RWPE2 (cell line): ENCODE measurements at regions not wholly inside any gene's neighbourhood (a gene's known extent, or its start where the extent isn't known, plus 50 kb on each side); places are given as distances from the start of the nearest gene placed in this dataset.

Experiments used
- ATAC-seq: fragments of 200-7000 bp; cut with Tn5 transposase; 3 replicates; pipeline ENCODE4 v1.9.1; 2021; ENCODE audit warnings: low read depth
- DNase-seq: peaks from one replicate; pipeline ENCODE4 v3.0.0-alpha.2; 2020; ENCODE audit warnings: low spot score
- H3K27ac ChIP-seq: fragments of 450-650 bp; 2 replicates; pipeline ENCODE4 v1.5.1; 2017; ENCODE audit warnings: mild to moderate bottlenecking; ENCODE audit not compliant: poor library complexity, severe bottlenecking
- H3K27me3 ChIP-seq: fragments of 250-450 bp; sonication (Bioruptor Pico); 2 replicates; pipeline ENCODE4 v1.5.1; 2021; ENCODE audit warnings: mild to moderate bottlenecking, moderate library complexity; ENCODE audit not compliant: insufficient read depth, poor library complexity, severe bottlenecking
- H3K36me3 ChIP-seq: fragments of 250-450 bp; sonication (Bioruptor Pico); 2 replicates; pipeline ENCODE4 v1.5.1; 2020; ENCODE audit warnings: low read depth, mild to moderate bottlenecking, moderate library complexity
- H3K4me1 ChIP-seq: fragments of 250-450 bp; sonication (Bioruptor Pico); 2 replicates; pipeline ENCODE4 v1.5.1; 2021; ENCODE audit warnings: mild to moderate bottlenecking, moderate library complexity; ENCODE audit not compliant: insufficient read depth, poor library complexity, severe bottlenecking
- H3K4me3 ChIP-seq: fragments of 250-450 bp; sonication (Bioruptor Pico); 2 replicates; pipeline ENCODE4 v1.5.1; 2021; ENCODE audit warnings: mild to moderate bottlenecking, moderate library complexity; ENCODE audit not compliant: severe bottlenecking
- H3K9me3 ChIP-seq: fragments of 250-450 bp; sonication (Bioruptor Pico); 2 replicates; pipeline ENCODE4 v1.5.1; 2021; ENCODE audit warnings: mild to moderate bottlenecking, moderate library complexity; ENCODE audit not compliant: severe bottlenecking
- TF ChIP-seq, protein P1 (sequence below): fragments of 450-650 bp; IDR thresholded peaks from one replicate; pipeline ENCODE4 v1.5.1; 2017; ENCODE audit warnings: mild to moderate bottlenecking, moderate library complexity; ENCODE audit not compliant: poor library complexity, severe bottlenecking

DNA sequence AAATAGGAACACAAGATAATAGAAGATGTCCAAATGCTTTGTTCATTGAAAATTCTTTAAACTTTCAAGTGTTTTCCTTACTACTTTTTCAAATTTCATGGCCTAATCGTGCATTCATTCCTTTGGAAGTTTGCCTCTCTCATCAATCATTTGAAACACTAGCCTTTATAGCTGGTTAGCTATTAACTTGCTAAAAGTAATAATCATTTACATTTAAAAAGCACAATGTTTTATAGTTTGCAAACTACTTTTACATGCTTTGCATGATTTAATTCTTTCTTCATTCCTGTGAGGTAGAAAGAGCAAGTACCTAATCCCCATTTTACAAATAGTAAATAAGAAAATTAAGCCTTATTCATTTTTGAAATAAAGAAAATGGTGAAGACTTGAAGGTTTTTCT is 137.4 kb upstream of the SLC7A14 start:
- no peaks in the 10 kb centered on the region for H3K9me3 ChIP-seq
- no peak overlapping the region for H3K4me3 ChIP-seq
- H3K4me1 ChIP-seq = peaks cover 23% of the 10 kb centered on the region
- H3K27ac ChIP-seq = no peak overlapping the region
- no peaks in the 10 kb centered on the region for H3K36me3 ChIP-seq
- DNase-seq = no peak
- H3K27me3 ChIP-seq = no peaks in the 10 kb centered on the region
- TF ChIP-seq, protein P1, sequence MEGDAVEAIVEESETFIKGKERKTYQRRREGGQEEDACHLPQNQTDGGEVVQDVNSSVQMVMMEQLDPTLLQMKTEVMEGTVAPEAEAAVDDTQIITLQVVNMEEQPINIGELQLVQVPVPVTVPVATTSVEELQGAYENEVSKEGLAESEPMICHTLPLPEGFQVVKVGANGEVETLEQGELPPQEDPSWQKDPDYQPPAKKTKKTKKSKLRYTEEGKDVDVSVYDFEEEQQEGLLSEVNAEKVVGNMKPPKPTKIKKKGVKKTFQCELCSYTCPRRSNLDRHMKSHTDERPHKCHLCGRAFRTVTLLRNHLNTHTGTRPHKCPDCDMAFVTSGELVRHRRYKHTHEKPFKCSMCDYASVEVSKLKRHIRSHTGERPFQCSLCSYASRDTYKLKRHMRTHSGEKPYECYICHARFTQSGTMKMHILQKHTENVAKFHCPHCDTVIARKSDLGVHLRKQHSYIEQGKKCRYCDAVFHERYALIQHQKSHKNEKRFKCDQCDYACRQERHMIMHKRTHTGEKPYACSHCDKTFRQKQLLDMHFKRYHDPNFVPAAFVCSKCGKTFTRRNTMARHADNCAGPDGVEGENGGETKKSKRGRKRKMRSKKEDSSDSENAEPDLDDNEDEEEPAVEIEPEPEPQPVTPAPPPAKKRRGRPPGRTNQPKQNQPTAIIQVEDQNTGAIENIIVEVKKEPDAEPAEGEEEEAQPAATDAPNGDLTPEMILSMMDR = no peak
- no peak for ATAC-seq

DNA sequence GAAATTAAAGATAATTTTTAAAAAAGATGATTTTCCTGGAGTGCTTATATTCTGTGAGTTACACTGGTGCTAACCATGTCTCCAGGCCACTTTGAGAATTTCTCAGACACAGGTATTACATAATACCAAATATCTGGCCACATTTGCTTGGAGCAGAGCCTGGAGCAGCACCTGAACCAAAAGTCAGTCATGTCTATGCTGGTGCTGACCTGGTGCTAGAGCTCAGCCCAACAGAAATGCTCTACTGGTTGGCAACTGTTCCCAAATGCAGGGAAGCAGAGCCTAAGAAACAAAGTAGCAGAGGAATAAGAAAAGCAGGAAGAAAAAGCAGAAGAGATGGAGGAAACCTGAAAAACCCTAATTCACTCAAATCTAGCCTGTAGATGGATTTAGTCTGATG is 135.7 kb upstream of the SLC7A14 start:
- peaks cover 13% of the 10 kb centered on the region for H3K4me1 ChIP-seq
- ATAC-seq (peak; percentile 36; the same call in 1 of the 3 replicates), DNase-seq (no peak)
- no peaks in the 10 kb centered on the region for H3K9me3 ChIP-seq
- TF ChIP-seq, protein P1 = no peak
- no peaks in the 10 kb centered on the region for H3K27me3 ChIP-seq
- H3K27ac ChIP-seq = no peak overlapping the region
- no peaks in the 10 kb centered on the region for H3K36me3 ChIP-seq
- H3K4me3 ChIP-seq = no peak overlapping the region

DNA sequence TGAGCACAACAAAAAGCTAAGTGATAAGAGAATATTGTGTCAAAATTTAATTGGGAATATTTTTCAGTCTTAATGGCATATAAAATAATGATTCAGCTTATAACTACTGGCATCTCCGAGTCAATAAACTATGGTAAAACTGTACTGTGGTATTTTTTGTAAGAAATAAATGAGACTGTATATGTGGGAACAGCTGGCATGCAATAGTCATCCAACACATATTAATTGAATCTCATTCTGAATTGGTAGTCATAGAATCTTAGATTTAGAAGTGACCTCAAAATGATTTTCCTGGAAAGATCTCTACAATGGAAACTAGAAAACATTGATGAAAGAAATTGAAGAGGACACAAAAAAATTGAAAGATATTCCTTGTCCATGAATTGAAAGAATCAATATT is 133.4 kb upstream of the SLC7A14 start:
- H3K9me3 ChIP-seq = no peaks in the 10 kb centered on the region
- H3K27me3 ChIP-seq = no peaks in the 10 kb centered on the region
- TF ChIP-seq, protein P1 = no peak
- ATAC-seq (no peak), DNase-seq (no peak)
- H3K4me3 ChIP-seq = no peak overlapping the region
- no peaks in the 10 kb centered on the region for H3K36me3 ChIP-seq
- no peak overlapping the region for H3K27ac ChIP-seq
- peaks cover 10% of the 10 kb centered on the region for H3K4me1 ChIP-seq

DNA sequence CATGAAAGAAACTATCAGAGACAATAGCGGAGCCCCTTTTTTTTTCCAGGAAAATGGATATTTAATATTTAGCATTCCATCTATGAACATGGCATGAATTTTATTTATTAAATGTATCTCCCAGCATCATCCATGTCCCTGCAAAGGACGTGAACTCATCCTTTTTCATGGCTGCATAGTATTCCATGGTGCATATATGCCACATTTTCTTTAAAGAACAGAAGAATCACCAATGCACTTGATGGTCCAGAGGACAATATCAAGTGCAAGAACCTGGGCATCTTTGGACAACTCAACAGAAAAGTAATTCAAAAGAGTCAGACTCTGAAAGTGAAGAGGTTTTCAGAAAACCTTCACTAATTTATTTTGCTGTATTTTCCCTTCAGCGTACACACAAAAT is 133.0 kb upstream of the SLC7A14 start:
- Histone ChIP-seq H3K27ac (no peak overlapping the region), H3K4me1 (peaks cover 14% of the 10 kb centered on the region), H3K9me3 (no peaks in the 10 kb centered on the region), H3K36me3 (no peaks in the 10 kb centered on the region), H3K4me3 (no peak overlapping the region), H3K27me3 (no peaks in the 10 kb centered on the region)
- DNase-seq (no peak), ATAC-seq (no peak)
- TF ChIP-seq, protein P1 = no peak

DNA sequence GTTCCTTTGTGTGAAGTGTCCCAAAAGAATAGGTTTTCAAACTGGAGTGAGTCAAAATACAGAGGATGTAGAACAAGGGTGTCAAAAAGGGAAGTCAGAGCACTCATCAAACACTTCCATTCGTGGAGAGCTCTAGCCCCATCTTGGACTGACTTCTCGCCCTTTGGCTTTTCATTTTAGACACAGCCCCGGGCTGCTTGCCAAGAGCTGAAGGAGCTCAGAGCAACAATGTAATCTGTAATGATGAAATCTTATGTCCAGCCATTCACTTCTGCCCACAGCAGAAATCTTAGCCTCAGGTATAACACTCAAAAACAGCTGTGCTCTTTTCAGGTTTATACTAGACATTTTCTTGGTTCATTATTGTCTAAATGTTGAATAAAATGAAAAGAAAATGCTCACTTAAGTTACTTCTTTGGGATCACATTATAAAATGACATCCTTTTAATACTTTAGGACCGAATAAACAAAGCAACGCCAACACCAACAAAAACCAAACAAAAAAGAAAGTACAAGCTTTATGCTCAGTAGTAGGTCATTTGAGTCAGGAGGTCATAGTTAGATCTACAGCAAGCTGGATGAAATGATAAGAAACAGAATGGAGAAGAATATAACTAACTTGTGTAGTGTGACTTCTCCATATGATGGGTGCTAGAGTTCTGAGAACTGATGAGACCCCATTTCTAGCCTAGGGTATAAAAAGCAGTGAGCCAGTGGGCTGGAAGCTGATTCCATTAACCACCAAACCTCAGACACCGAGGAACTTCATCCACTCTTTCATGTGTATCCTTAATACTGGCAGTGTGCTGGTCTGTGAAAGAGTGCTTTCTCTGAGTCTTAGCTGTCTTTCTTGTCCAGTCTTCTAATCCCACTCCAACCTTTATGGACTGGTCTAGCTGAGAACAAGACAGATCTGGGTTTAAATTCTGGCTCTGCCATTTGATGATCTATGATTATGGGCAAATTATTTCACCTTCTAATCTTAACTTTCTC is 131.8 kb upstream of the SLC7A14 start:
- H3K4me1 ChIP-seq = peaks cover 26% of the 10 kb centered on the region
- DNase-seq = no peak
- H3K4me3 ChIP-seq = no peak overlapping the region
- no peaks in the 10 kb centered on the region for H3K9me3 ChIP-seq
- no peak overlapping the region for H3K27ac ChIP-seq
- no peaks in the 10 kb centered on the region for H3K36me3 ChIP-seq
- TF ChIP-seq, protein P1 = no peak
- ATAC-seq = no peak
- H3K27me3 ChIP-seq = no peaks in the 10 kb centered on the region
